Tibial nerve (tissue), 4 donors: ENCODE measurements at regions not wholly inside any gene's neighbourhood (a gene's known extent, or its start where the extent isn't known, plus 50 kb on each side); places are given as distances from the start of the nearest gene placed in this dataset.

Experiments
- CTCF ChIP-seq, 5 experiments: fragments of 200-600 bp in 3 of 5; fragments of 450-650 bp in 2 of 5; sonication (generic) in 3 of 5; IDR thresholded peaks; one replicate each; pipeline ENCODE4 v1.5.1; 2016 to 2019; ENCODE audit warnings: antibody characterized with exemption in 5 of 5, mild to moderate bottlenecking in 3 of 5, moderate library complexity in 2 of 5
- EP300 ChIP-seq, 2 donors: sonication (generic); formaldehyde crosslinking; IDR thresholded peaks; one replicate each; pipeline ENCODE4 v1.6.1; 2017; ENCODE audit warnings: antibody characterized with exemption in 2 of 2, mild to moderate bottlenecking in 1 of 2
- POLR2A ChIP-seq, 2 donors: fragments of 450-650 bp; IDR thresholded peaks; one replicate each; pipeline ENCODE4 v1.6.1; 2017; ENCODE audit warnings: antibody characterized with exemption in 2 of 2, mild to moderate bottlenecking in 2 of 2, moderate library complexity in 2 of 2

- no peak for TF ChIP-seq CTCF (IDR thresholded peaks at IDR 0.05)
- TF ChIP-seq POLR2A (IDR thresholded peaks at IDR 0.05), result no peak
- TF ChIP-seq EP300 (IDR thresholded peaks at IDR 0.05), result no peak
These were observed 113.9 kb downstream of the ALDH8A1 start for GRCh38 chr6:134835993-134836392.
